RWPE2 (cell line): ENCODE measurements at regions not wholly inside any gene's neighbourhood (a gene's known extent, or its start where the extent isn't known, plus 50 kb on each side); places are given as distances from the start of the nearest gene placed in this dataset.

Source experiments
- ATAC-seq: fragments of 200-7000 bp; cut with Tn5 transposase; 3 replicates; pipeline ENCODE4 v1.9.1; 2021; ENCODE audit warnings: low read depth
- DNase-seq: peaks from one replicate; pipeline ENCODE4 v3.0.0-alpha.2; 2020; ENCODE audit warnings: low spot score
- H3K27ac ChIP-seq: fragments of 450-650 bp; 2 replicates; pipeline ENCODE4 v1.5.1; 2017; ENCODE audit warnings: mild to moderate bottlenecking; ENCODE audit not compliant: poor library complexity, severe bottlenecking
- H3K27me3 ChIP-seq: fragments of 250-450 bp; sonication (Bioruptor Pico); 2 replicates; pipeline ENCODE4 v1.5.1; 2021; ENCODE audit warnings: mild to moderate bottlenecking, moderate library complexity; ENCODE audit not compliant: insufficient read depth, poor library complexity, severe bottlenecking
- H3K36me3 ChIP-seq: fragments of 250-450 bp; sonication (Bioruptor Pico); 2 replicates; pipeline ENCODE4 v1.5.1; 2020; ENCODE audit warnings: low read depth, mild to moderate bottlenecking, moderate library complexity
- H3K4me1 ChIP-seq: fragments of 250-450 bp; sonication (Bioruptor Pico); 2 replicates; pipeline ENCODE4 v1.5.1; 2021; ENCODE audit warnings: mild to moderate bottlenecking, moderate library complexity; ENCODE audit not compliant: insufficient read depth, poor library complexity, severe bottlenecking
- H3K4me3 ChIP-seq: fragments of 250-450 bp; sonication (Bioruptor Pico); 2 replicates; pipeline ENCODE4 v1.5.1; 2021; ENCODE audit warnings: mild to moderate bottlenecking, moderate library complexity; ENCODE audit not compliant: severe bottlenecking
- H3K9me3 ChIP-seq: fragments of 250-450 bp; sonication (Bioruptor Pico); 2 replicates; pipeline ENCODE4 v1.5.1; 2021; ENCODE audit warnings: mild to moderate bottlenecking, moderate library complexity; ENCODE audit not compliant: severe bottlenecking
- TF ChIP-seq, protein P1 (sequence below): fragments of 450-650 bp; IDR thresholded peaks from one replicate; pipeline ENCODE4 v1.5.1; 2017; ENCODE audit warnings: mild to moderate bottlenecking, moderate library complexity; ENCODE audit not compliant: poor library complexity, severe bottlenecking

DNA sequence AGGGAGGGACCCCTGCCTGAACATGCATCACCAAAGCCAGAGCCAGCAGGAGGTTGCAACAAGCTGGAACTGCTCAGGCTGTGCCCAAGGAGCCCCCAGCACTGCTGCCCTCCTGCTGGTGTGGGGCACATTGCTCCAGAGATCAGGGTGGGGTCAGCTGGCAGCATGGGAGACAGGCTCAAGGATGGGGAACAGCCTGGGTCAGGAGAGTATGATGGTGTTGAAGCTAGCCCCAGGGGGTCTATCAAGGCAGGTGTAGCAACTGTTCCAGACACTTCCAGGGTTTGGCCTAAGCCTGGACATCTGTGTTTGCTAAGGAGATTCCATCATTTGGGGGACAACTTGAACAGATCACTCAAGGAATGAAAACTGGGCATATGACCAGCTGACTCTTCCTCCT is 133.1 kb downstream of the ATPSCKMT start:
- Histone ChIP-seq H3K9me3 (no peaks in the 10 kb centered on the region), H3K36me3 (no peaks in the 10 kb centered on the region), H3K4me3 (no peak overlapping the region), H3K4me1 (no peaks in the 10 kb centered on the region), H3K27me3 (no peaks in the 10 kb centered on the region), H3K27ac (no peak overlapping the region)
- ATAC-seq (no peak), DNase-seq (no peak)
- TF ChIP-seq, protein P1, sequence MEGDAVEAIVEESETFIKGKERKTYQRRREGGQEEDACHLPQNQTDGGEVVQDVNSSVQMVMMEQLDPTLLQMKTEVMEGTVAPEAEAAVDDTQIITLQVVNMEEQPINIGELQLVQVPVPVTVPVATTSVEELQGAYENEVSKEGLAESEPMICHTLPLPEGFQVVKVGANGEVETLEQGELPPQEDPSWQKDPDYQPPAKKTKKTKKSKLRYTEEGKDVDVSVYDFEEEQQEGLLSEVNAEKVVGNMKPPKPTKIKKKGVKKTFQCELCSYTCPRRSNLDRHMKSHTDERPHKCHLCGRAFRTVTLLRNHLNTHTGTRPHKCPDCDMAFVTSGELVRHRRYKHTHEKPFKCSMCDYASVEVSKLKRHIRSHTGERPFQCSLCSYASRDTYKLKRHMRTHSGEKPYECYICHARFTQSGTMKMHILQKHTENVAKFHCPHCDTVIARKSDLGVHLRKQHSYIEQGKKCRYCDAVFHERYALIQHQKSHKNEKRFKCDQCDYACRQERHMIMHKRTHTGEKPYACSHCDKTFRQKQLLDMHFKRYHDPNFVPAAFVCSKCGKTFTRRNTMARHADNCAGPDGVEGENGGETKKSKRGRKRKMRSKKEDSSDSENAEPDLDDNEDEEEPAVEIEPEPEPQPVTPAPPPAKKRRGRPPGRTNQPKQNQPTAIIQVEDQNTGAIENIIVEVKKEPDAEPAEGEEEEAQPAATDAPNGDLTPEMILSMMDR, result no peak

DNA sequence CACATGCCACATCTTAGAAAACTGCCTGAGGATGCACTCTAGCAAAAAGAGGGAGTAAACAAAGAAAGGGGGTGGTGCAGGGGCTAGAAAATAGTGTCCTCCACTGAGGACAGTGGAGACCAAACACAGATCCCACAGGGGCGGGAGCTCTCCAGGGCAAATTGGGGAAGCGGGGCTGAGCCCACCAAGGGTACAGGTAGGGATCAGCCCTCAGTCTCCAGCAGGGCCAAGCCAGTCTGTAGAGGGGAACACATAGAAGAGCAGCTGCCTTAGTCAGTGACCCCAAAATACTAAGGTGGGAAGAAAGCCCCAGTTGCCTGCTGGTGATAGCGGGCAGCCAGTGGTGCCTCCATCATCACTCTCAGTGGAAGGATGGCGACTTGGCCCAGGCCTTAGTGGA is 134.0 kb downstream of the ATPSCKMT start:
- Histone ChIP-seq H3K27ac (no peak overlapping the region), H3K9me3 (no peaks in the 10 kb centered on the region), H3K36me3 (no peaks in the 10 kb centered on the region), H3K4me3 (no peak overlapping the region), H3K4me1 (no peaks in the 10 kb centered on the region), H3K27me3 (no peaks in the 10 kb centered on the region)
- TF ChIP-seq, protein P1, result no peak
- no peak for DNase-seq
- ATAC-seq, result no peak

DNA sequence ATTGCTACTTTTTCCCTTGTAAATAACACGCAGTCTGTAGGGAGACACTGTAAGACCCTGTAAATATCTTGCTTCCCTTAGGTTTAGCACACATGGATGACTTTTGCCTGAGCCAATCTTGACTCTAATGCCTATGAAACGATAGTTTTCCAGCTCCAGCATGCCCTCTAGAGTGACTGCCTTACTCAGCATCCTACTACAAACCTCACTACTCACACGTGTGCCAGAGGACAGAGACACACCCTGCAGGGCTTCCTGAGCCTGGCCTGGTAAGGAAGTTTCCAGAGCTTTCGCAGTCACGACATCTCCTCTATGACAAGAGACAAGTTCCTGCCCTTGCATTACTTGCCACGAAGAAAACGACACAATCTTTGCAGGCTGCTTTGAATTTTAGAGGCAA is 138.1 kb downstream of the ATPSCKMT start:
- H3K27ac ChIP-seq, result no peak overlapping the region
- no peak overlapping the region for H3K4me3 ChIP-seq
- no peaks in the 10 kb centered on the region for H3K36me3 ChIP-seq
- TF ChIP-seq, protein P1, result peak; percentile 64
- H3K27me3 ChIP-seq, result no peaks in the 10 kb centered on the region
- no peak for DNase-seq
- peak; percentile 85 for ATAC-seq
- H3K4me1 ChIP-seq, result no peaks in the 10 kb centered on the region
- H3K9me3 ChIP-seq, result no peaks in the 10 kb centered on the region

DNA sequence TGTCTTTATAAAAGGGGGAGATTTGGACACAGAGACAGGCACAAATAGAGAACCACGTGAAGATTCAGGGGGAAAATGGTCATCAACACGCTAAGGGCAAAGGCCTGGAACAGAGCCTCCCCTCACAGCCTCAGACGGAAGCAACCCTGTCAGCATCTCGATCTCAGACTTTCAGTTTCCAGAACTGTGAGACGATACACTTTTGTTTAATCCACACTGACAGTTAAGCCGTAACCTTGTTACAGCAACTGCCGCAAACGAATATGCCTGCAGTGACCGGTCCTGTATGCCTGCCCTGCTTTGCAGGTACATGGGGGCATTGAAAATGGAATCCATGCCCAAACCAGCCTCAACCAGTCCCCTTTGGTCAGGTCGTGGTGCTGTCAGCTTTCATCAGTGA is 139.5 kb downstream of the ATPSCKMT start:
- Histone ChIP-seq H3K9me3 (no peaks in the 10 kb centered on the region), H3K27me3 (no peaks in the 10 kb centered on the region), H3K27ac (no peak overlapping the region), H3K4me1 (no peaks in the 10 kb centered on the region), H3K36me3 (no peaks in the 10 kb centered on the region), H3K4me3 (no peak overlapping the region)
- DNase-seq (no peak), ATAC-seq (no peak)
- TF ChIP-seq, protein P1, result no peak

DNA sequence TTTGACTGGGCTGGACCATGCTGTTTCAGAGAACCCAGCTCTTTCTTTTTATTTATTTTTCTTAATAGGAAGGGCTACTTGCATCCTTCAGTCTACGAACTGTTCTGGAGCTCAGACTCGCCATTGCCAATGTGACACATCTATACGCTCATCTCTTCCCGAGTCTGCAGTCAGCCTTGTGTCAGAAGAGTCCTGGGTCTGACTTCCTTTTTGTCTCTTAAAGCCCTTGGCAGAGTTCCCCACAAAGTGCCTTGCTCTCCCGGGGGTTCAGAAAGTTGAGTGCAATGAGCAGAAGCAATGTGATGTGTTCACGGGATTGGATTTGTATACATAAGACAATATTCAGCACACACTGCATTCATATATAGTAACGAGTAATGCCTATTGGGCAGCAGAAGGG is 140.4 kb downstream of the ATPSCKMT start:
- H3K4me3 ChIP-seq, result no peak overlapping the region
- H3K9me3 ChIP-seq, result no peaks in the 10 kb centered on the region
- H3K27ac ChIP-seq, result no peak overlapping the region
- H3K36me3 ChIP-seq, result no peaks in the 10 kb centered on the region
- no peak for DNase-seq
- TF ChIP-seq, protein P1, result no peak
- no peak for ATAC-seq
- H3K4me1 ChIP-seq, result no peaks in the 10 kb centered on the region
- H3K27me3 ChIP-seq, result no peaks in the 10 kb centered on the region
